ENCODE measurements at regions not wholly inside any gene's neighbourhood (a gene's known extent, or its start where the extent isn't known, plus 50 kb on each side); places are given as distances from the start of the nearest gene placed in this dataset.

- Histone ChIP-seq H3K27me3 (ENCODE audit: insufficient read depth, poor library complexity, severe bottlenecking) (no peaks in the 10 kb centered on the region), H3K4me3 (replicated peaks; ENCODE audit: insufficient read depth, low read length) (no peak overlapping the region), H3K27ac (replicated peaks) (no peak overlapping the region)
- TF ChIP-seq CTCF (IDR thresholded peaks at IDR 0.05; ENCODE audit: insufficient read depth, low read length) (no peak), REST (IDR thresholded peaks at IDR 0.05; ENCODE audit: insufficient replicate concordance, low read depth) (no peak), POLR2AphosphoS5 (IDR thresholded peaks at IDR 0.05; ENCODE audit: low read depth) (no peak), GABPA (IDR thresholded peaks at IDR 0.05; ENCODE audit: low read depth) (no peak), SPI1 (IDR thresholded peaks at IDR 0.05; ENCODE audit: borderline replicate concordance, low read depth) (no peak)
- DNase-seq (ENCODE audit: low read depth in 1 of 2, low spot score in 1 of 2), result peak in 1 of 2 experiments; percentile 2
These were observed 358.5 kb upstream of the PMFBP1 start for GRCh38 chr16:72530434-72530833.

- DNase-seq (ENCODE audit: low read depth in 1 of 2, low spot score in 1 of 2), result no peak
- no peak for TF ChIP-seq POLR2AphosphoS5 (IDR thresholded peaks at IDR 0.05; ENCODE audit: low read depth)
- no peak for TF ChIP-seq CTCF (IDR thresholded peaks at IDR 0.05; ENCODE audit: insufficient read depth, low read length)
These were observed 351.1 kb upstream of the PMFBP1 start for GRCh38 chr16:72523087-72523486.

GRCh38 chr16:72517154-72517553, 345.2 kb upstream of the PMFBP1 start:
- TF ChIP-seq SPI1 (IDR thresholded peaks at IDR 0.05; ENCODE audit: borderline replicate concordance, low read depth), result no peak
- TF ChIP-seq GABPA (IDR thresholded peaks at IDR 0.05; ENCODE audit: low read depth), result no peak
- TF ChIP-seq POLR2AphosphoS5 (IDR thresholded peaks at IDR 0.05; ENCODE audit: low read depth), result no peak
- TF ChIP-seq REST (IDR thresholded peaks at IDR 0.05; ENCODE audit: insufficient replicate concordance, low read depth), result no peak
- no peak for TF ChIP-seq CTCF (IDR thresholded peaks at IDR 0.05; ENCODE audit: insufficient read depth, low read length)
- no peak for DNase-seq (ENCODE audit: low read depth in 1 of 2, low spot score in 1 of 2)
- H3K27ac ChIP-seq (replicated peaks), result no peak overlapping the region
- no peak overlapping the region for H3K4me3 ChIP-seq (replicated peaks; ENCODE audit: insufficient read depth, low read length)
- H3K27me3 ChIP-seq (ENCODE audit: insufficient read depth, poor library complexity, severe bottlenecking), result no peaks in the 10 kb centered on the region

More at GRCh38 chr16:72523087-72523486, 351.1 kb upstream of the PMFBP1 start:
- Histone ChIP-seq H3K4me3 (replicated peaks; ENCODE audit: insufficient read depth, low read length) (no peak overlapping the region), H3K27me3 (ENCODE audit: insufficient read depth, poor library complexity, severe bottlenecking) (no peaks in the 10 kb centered on the region), H3K27ac (replicated peaks) (no peak overlapping the region)

- Histone ChIP-seq H3K4me3 (replicated peaks; ENCODE audit: insufficient read depth, low read length) (no peak overlapping the region), H3K27me3 (ENCODE audit: insufficient read depth, poor library complexity, severe bottlenecking) (no peaks in the 10 kb centered on the region), H3K27ac (replicated peaks) (no peak overlapping the region)
- no peak for DNase-seq (ENCODE audit: low read depth in 1 of 2, low spot score in 1 of 2)
- TF ChIP-seq REST (IDR thresholded peaks at IDR 0.05; ENCODE audit: insufficient replicate concordance, low read depth) (no peak), POLR2AphosphoS5 (IDR thresholded peaks at IDR 0.05; ENCODE audit: low read depth) (no peak), CTCF (IDR thresholded peaks at IDR 0.05; ENCODE audit: insufficient read depth, low read length) (no peak), SPI1 (IDR thresholded peaks at IDR 0.05; ENCODE audit: borderline replicate concordance, low read depth) (no peak), GABPA (IDR thresholded peaks at IDR 0.05; ENCODE audit: low read depth) (no peak)
These were observed 339.2 kb upstream of the PMFBP1 start for GRCh38 chr16:72511171-72511570.

Measured in HL-60 (cell line).